Activated CD8-positive, alpha-beta memory T cell treated with anti-CD3 and anti-CD28 coated beads for 36 hours (primary cell): ENCODE measurements at regions not wholly inside any gene's neighbourhood (a gene's known extent, or its start where the extent isn't known, plus 50 kb on each side); places are given as distances from the start of the nearest gene placed in this dataset.
"Not testable (repeated sequence)": the region's sequence is repeated elsewhere in the genome, so short reads cannot be mapped to it uniquely, and the experiment has no call there.

Experiments used
- CTCF ChIA-PET: fragments of 350-600 bp; sonication (Branson Sonifier 250); formaldehyde crosslinking; loops from one replicate; lab custom pipeline; 2021; ENCODE audit warnings: antibody characterized with exemption; lab: Charles Lee
- POLR2A ChIA-PET: fragments of 350-600 bp; sonication (Branson Sonifier 250); formaldehyde crosslinking; loops from one replicate; lab custom pipeline; 2021; ENCODE audit warnings: antibody characterized with exemption; lab: Charles Lee

GRCh38 chr7:35906191-35906908 is 105.5 kb downstream of the SEPTIN7 start:
- POLR2A ChIA-PET = interaction anchor here (1.1 kb wide), 1 partner anchor 380 kb away, joined by 3 read pairs; no protein-coding TSS in a partner anchor
- CTCF ChIA-PET = interaction anchor here (0.7 to 1.3 kb wide), 7 partner anchors 181 to 481 kb away, joined by 3 to 4 read pairs (median 3); no protein-coding TSS in a partner anchor

- ChIA-PET CTCF (interaction anchor here (1.1 kb wide), 1 partner anchor 8 kb away, joined by 3 read pairs; no protein-coding TSS in a partner anchor), POLR2A (no interaction called here)
Observed at GRCh38 chr7:35908331-35909216, 107.7 kb downstream of the SEPTIN7 start.

GRCh38 chr7:35909870-35910357 is 109.1 kb downstream of the SEPTIN7 start:
- ChIA-PET POLR2A (no interaction called here), CTCF (no interaction called here)

GRCh38 chr7:35910621-35911020 is 109.8 kb downstream of the SEPTIN7 start:
- POLR2A ChIA-PET, CTCF ChIA-PET: not testable (repeated sequence)

- POLR2A ChIA-PET, CTCF ChIA-PET: not testable (repeated sequence)
Observed at GRCh38 chr7:35913350-35913749, 112.5 kb downstream of the SEPTIN7 start.

GRCh38 chr7:35914214-35914613 is 113.4 kb downstream of the SEPTIN7 start:
- CTCF ChIA-PET, POLR2A ChIA-PET: not testable (repeated sequence)

- POLR2A ChIA-PET = not testable (repeated sequence)
- CTCF ChIA-PET = interaction anchor here (1.6 kb wide), 1 partner anchor 376 kb away, joined by 3 read pairs; no protein-coding TSS in a partner anchor
Observed at GRCh38 chr7:35915247-35915955, 114.5 kb downstream of the SEPTIN7 start.

GRCh38 chr7:35918217-35918616 is 117.4 kb downstream of the SEPTIN7 start:
- CTCF ChIA-PET, POLR2A ChIA-PET: not testable (repeated sequence)

- POLR2A ChIA-PET = not testable (repeated sequence)
Observed at GRCh38 chr7:35919607-35920006, 118.8 kb downstream of the SEPTIN7 start.

GRCh38 chr7:35921338-35921737 is 120.5 kb downstream of the SEPTIN7 start:
- POLR2A ChIA-PET = interaction anchor here (0.6 kb wide), 1 partner anchor 472 kb away, joined by 3 read pairs; no protein-coding TSS in a partner anchor
- CTCF ChIA-PET = not testable (repeated sequence)

More at GRCh38 chr7:35919607-35920006, 118.8 kb downstream of the SEPTIN7 start:
- CTCF ChIA-PET = not testable (repeated sequence)

GRCh38 chr7:35924668-35925067 is 123.8 kb downstream of the SEPTIN7 start:
- CTCF ChIA-PET, POLR2A ChIA-PET: not testable (repeated sequence)

- POLR2A ChIA-PET, CTCF ChIA-PET: not testable (repeated sequence)
Observed at GRCh38 chr7:35926966-35927365, 126.1 kb downstream of the SEPTIN7 start.

- POLR2A ChIA-PET, CTCF ChIA-PET: not testable (repeated sequence)
Observed at GRCh38 chr7:35931134-35931533, 130.3 kb downstream of the SEPTIN7 start.

GRCh38 chr7:35931551-35931950 is 130.7 kb downstream of the SEPTIN7 start:
- POLR2A ChIA-PET, CTCF ChIA-PET: not testable (repeated sequence)

GRCh38 chr7:35940695-35941094 is 139.8 kb downstream of the SEPTIN7 start:
- POLR2A ChIA-PET, CTCF ChIA-PET: not testable (repeated sequence)

GRCh38 chr7:35945621-35946020 is 144.8 kb downstream of the SEPTIN7 start:
- POLR2A ChIA-PET, CTCF ChIA-PET: not testable (repeated sequence)

GRCh38 chr7:35955735-35956134 is 154.9 kb downstream of the SEPTIN7 start:
- CTCF ChIA-PET, POLR2A ChIA-PET: not testable (repeated sequence)

- POLR2A ChIA-PET, CTCF ChIA-PET: not testable (repeated sequence)
Observed at GRCh38 chr7:35956988-35957387, 156.1 kb downstream of the SEPTIN7 start.

- POLR2A ChIA-PET, CTCF ChIA-PET: not testable (repeated sequence)
Observed at GRCh38 chr7:35961260-35961659, 160.4 kb downstream of the SEPTIN7 start.
